Thoracic aorta (tissue), 2 donors: ENCODE measurements at regions not wholly inside any gene's neighbourhood (a gene's known extent, or its start where the extent isn't known, plus 50 kb on each side); places are given as distances from the start of the nearest gene placed in this dataset.

ENCODE experiments used
- ATAC-seq: fragments of 150-250 bp; one replicate; pipeline ENCODE4 v1.8.0; 2017; ENCODE audit warnings: low read depth; ENCODE audit not compliant: insufficient number of reproducible peaks, low FRiP score
- DNase-seq: peaks from one replicate; pipeline ENCODE4 v3.0.0-alpha.2; 2020; ENCODE audit warnings: low spot score
- H3K27ac ChIP-seq, 2 donors: fragments of 200-600 bp; sonication (generic); 1 replicate in 1 of 2; 2 replicates in 1 of 2; pipeline ENCODE4 v1.5.1; 2016; ENCODE audit warnings: mild to moderate bottlenecking in 2 of 2, moderate library complexity in 2 of 2
- H3K27me3 ChIP-seq: fragments of 200-600 bp; sonication (generic); replicated peaks from 2 replicates; pipeline ENCODE4 v1.6.0; 2016; ENCODE audit warnings: mild to moderate bottlenecking; ENCODE audit not compliant: insufficient read depth
- H3K36me3 ChIP-seq: fragments of 200-600 bp; sonication (generic); one replicate; pipeline ENCODE4 v1.5.1; 2016
- H3K4me1 ChIP-seq, 2 donors: fragments of 200-600 bp; sonication (generic); 1 replicate in 1 of 2; 2 replicates in 1 of 2; pipeline versions ENCODE4 v1.5.1 to v1.6.0; 2016; ENCODE audit warnings: low read depth in 2 of 2, mild to moderate bottlenecking in 1 of 2; ENCODE audit not compliant: control insufficient read depth in 1 of 2
- H3K4me3 ChIP-seq: fragments of 200-600 bp; sonication (generic); 2 replicates; pipeline ENCODE4 v1.5.1; 2016; ENCODE audit warnings: mild to moderate bottlenecking
- H3K9me3 ChIP-seq: fragments of 200-600 bp; sonication (generic); 2 replicates; pipeline ENCODE4 v1.5.1; 2016
- TF ChIP-seq, protein P1 (sequence below): fragments of 200-600 bp; sonication (generic); IDR thresholded peaks from one replicate; pipeline ENCODE4 v1.5.1; 2019; ENCODE audit warnings: antibody characterized with exemption

DNA sequence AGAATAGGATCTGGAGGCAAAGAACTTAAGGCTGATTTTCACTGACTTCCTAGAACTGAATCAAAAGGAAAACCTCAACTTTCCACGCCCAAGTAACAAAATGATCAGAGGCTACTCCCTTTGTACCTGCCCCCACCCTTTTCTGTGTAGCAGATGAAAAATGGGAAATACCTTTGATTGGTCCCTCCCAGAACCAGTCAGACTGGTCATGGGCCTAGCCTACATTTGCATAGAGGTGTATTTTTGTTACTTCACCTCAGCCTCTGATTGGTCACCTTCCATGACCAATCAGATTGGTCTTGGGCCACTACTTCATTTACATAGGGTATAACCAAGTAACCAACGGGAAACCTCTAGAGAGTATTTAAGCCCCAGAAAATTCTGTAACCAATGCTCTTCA, 1553.5 kb upstream of the C9orf72 start:
- no peaks in the 10 kb centered on the region for H3K27me3 ChIP-seq
- no peaks in the 10 kb centered on the region for H3K9me3 ChIP-seq
- H3K4me1 ChIP-seq: no peaks in the 10 kb centered on the region
- H3K27ac ChIP-seq: no peak overlapping the region
- TF ChIP-seq, protein P1, sequence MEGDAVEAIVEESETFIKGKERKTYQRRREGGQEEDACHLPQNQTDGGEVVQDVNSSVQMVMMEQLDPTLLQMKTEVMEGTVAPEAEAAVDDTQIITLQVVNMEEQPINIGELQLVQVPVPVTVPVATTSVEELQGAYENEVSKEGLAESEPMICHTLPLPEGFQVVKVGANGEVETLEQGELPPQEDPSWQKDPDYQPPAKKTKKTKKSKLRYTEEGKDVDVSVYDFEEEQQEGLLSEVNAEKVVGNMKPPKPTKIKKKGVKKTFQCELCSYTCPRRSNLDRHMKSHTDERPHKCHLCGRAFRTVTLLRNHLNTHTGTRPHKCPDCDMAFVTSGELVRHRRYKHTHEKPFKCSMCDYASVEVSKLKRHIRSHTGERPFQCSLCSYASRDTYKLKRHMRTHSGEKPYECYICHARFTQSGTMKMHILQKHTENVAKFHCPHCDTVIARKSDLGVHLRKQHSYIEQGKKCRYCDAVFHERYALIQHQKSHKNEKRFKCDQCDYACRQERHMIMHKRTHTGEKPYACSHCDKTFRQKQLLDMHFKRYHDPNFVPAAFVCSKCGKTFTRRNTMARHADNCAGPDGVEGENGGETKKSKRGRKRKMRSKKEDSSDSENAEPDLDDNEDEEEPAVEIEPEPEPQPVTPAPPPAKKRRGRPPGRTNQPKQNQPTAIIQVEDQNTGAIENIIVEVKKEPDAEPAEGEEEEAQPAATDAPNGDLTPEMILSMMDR: no peak
- H3K36me3 ChIP-seq: no peaks in the 10 kb centered on the region
- DNase-seq: no peak
- ATAC-seq: no peak
- no peak overlapping the region for H3K4me3 ChIP-seq

DNA sequence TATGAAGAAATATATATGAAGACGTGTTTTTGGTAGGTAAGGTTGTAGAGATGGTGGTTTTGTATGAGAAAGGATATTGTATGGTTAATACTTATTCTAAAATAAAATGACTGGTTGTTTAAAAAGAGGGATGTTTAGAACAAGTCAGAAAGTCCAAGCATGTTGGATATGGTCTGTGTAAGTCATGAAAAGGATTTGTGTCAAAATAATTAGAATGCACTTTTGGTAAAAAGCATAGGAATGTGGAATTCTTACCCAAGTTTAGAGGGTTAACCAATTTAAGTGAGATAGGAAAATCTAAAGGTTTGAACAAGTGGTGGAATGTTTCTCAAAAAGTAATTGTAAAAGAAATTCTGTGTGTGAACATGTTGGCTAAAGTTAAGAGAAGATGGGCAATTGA, 1556.5 kb upstream of the C9orf72 start:
- Histone ChIP-seq H3K27me3 (no peaks in the 10 kb centered on the region), H3K36me3 (no peaks in the 10 kb centered on the region), H3K27ac (no peak overlapping the region), H3K4me3 (no peak overlapping the region), H3K4me1 (no peaks in the 10 kb centered on the region), H3K9me3 (no peaks in the 10 kb centered on the region)
- ATAC-seq (no peak), DNase-seq (no peak)
- TF ChIP-seq, protein P1: no peak

DNA sequence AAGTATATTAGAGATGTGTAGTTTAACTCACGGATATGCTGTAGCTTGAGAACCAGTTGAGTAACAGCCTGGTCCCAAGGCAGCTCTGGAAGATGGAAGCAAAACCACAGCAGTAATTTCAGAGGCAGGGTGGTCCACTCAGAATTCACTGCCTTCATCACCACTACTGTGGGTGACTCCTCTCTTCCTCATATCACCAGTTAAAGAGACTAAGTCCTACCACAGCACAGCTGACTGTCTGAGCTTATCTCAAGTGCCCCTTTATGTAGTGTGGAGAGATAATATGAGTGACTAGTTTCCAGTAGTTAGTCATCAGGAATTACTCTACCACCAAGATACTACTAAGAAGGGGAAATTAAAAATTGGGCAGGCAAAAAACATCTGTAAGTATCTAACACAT, 1571.2 kb upstream of the C9orf72 start:
- Histone ChIP-seq H3K4me3 (no peak overlapping the region), H3K27ac (no peak overlapping the region), H3K27me3 (no peaks in the 10 kb centered on the region), H3K9me3 (no peaks in the 10 kb centered on the region), H3K4me1 (no peaks in the 10 kb centered on the region), H3K36me3 (no peaks in the 10 kb centered on the region)
- ATAC-seq: no peak
- TF ChIP-seq, protein P1: no peak
- no peak for DNase-seq

DNA sequence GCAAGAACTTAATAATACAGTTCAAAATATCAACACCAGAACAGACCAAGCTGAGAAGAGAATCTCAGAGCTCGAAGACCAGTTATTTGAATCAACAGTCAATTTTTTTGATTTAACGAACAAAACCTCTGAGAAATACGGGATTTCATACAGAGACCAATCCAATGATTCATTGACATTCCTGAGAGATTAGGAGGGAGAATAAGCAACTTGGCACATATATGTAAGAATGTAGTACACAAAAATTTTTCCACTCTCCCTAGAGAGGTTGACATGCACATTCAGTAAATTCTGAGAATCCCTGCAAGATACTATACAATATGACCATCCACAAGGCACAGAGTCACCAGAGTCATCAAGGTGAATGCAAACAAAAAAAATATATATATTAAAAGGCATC, 1577.3 kb upstream of the C9orf72 start:
- Histone ChIP-seq H3K9me3 (no peaks in the 10 kb centered on the region), H3K36me3 (no peaks in the 10 kb centered on the region), H3K27me3 (no peaks in the 10 kb centered on the region), H3K4me3 (no peak overlapping the region), H3K4me1 (no peaks in the 10 kb centered on the region), H3K27ac (no peak overlapping the region)
- TF ChIP-seq, protein P1: no peak
- no peak for DNase-seq
- no peak for ATAC-seq

DNA sequence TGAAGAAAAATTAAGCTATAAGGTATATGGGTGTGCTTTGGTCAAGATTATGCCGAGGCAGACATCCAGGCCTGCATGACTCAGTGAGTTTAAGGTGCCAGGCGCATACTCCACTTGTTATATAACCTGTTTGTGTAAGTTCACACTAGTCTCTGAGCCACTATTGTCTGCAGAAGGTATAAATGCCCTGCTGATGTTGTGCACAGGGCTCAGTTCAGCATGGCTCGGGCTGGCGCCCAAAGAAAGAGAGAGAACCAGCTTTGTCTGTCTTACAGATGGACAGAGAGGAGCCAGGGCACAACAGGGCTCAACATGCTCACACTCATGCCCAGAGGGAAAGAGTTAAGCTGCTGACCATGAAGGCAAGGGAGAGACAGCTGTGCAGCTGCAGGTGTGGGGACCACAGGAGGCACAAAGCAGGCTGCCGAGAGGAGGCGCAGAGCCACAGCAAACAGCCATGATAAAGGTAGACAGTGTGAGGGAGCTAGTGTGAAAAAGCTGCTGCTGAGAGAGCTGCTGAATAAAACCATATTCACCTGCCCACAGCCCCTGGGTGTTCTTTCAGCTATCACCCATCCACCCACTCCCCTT, 1587.6 kb upstream of the C9orf72 start:
- H3K27ac ChIP-seq: no peak overlapping the region
- TF ChIP-seq, protein P1: no peak
- no peak for DNase-seq

More for the DNA sequence above, 1587.6 kb upstream of the C9orf72 start:
- no peak for ATAC-seq
- H3K36me3 ChIP-seq: no peaks in the 10 kb centered on the region
- H3K4me3 ChIP-seq: no peak overlapping the region
- H3K27me3 ChIP-seq: no peaks in the 10 kb centered on the region
- H3K9me3 ChIP-seq: no peaks in the 10 kb centered on the region
- H3K4me1 ChIP-seq: no peaks in the 10 kb centered on the region
